Suprapubic skin (tissue), 4 donors: ENCODE measurements at regions not wholly inside any gene's neighbourhood (a gene's known extent, or its start where the extent isn't known, plus 50 kb on each side); places are given as distances from the start of the nearest gene placed in this dataset.

Experiments used
- EP300 ChIP-seq: sonication (generic); formaldehyde crosslinking; IDR thresholded peaks from one replicate; pipeline ENCODE4 v1.6.1; 2017; ENCODE audit warnings: antibody characterized with exemption
- POLR2A ChIP-seq, 2 donors: fragments of 450-650 bp; IDR thresholded peaks; one replicate each; pipeline ENCODE4 v1.6.1; 2017; ENCODE audit warnings: antibody characterized with exemption in 2 of 2, mild to moderate bottlenecking in 2 of 2, moderate library complexity in 2 of 2
- POLR2AphosphoS5 ChIP-seq, 3 donors: sonication (generic); formaldehyde crosslinking; IDR thresholded peaks; one replicate each; pipeline ENCODE4 v1.6.1; 2017; ENCODE audit warnings: antibody characterized with exemption in 3 of 3
- TF ChIP-seq, protein P1 (sequence below), 2 donors: fragments of 200-600 bp in 1 of 2; fragments of 450-650 bp in 1 of 2; sonication (generic) in 1 of 2; IDR thresholded peaks; one replicate each; pipeline ENCODE4 v1.5.1; 2016 to 2019; ENCODE audit warnings: antibody characterized with exemption in 2 of 2, mild to moderate bottlenecking in 1 of 2, moderate library complexity in 1 of 2

DNA sequence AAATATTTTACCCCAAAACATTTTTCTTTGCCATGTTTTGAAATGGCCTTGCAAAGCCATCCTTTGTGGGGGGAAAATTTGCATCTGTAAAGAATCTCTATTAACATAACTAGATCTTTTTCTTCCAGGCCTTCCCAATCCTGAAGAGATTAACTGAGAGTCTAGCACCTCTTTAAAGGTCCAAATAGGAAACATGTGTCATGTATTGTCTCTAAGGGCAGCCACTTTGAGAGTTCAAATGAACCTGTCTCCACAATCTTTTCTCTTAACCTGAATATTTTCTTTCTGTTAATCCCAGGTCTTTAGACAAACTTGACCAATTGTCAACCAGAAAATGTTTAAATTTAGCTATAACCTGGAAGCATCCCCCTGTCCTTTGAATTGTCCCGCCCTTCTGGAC lies 236.6 kb upstream of the PROK2 start:
- TF ChIP-seq, protein P1, sequence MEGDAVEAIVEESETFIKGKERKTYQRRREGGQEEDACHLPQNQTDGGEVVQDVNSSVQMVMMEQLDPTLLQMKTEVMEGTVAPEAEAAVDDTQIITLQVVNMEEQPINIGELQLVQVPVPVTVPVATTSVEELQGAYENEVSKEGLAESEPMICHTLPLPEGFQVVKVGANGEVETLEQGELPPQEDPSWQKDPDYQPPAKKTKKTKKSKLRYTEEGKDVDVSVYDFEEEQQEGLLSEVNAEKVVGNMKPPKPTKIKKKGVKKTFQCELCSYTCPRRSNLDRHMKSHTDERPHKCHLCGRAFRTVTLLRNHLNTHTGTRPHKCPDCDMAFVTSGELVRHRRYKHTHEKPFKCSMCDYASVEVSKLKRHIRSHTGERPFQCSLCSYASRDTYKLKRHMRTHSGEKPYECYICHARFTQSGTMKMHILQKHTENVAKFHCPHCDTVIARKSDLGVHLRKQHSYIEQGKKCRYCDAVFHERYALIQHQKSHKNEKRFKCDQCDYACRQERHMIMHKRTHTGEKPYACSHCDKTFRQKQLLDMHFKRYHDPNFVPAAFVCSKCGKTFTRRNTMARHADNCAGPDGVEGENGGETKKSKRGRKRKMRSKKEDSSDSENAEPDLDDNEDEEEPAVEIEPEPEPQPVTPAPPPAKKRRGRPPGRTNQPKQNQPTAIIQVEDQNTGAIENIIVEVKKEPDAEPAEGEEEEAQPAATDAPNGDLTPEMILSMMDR (IDR thresholded peaks at IDR 0.05) = no peak
- TF ChIP-seq POLR2A (IDR thresholded peaks at IDR 0.05) = no peak
- TF ChIP-seq EP300 = no peak
- TF ChIP-seq POLR2AphosphoS5 (IDR thresholded peaks at IDR 0.05) = no peak
